IMR-90 (cell line): ENCODE measurements at regions not wholly inside any gene's neighbourhood (a gene's known extent, or its start where the extent isn't known, plus 50 kb on each side); places are given as distances from the start of the nearest gene placed in this dataset.

Experiments used
- ATAC-seq: fragments of 200-7000 bp; cut with Tn5 transposase; 2 replicates; pipeline ENCODE4 v1.9.1; 2020; ENCODE audit warnings: low read depth, mild to moderate bottlenecking, moderate library complexity
- BruUV-seq: library from RNA; stranded (reverse); fragments of 400-500 nt; replicated peaks from 2 replicates; lab custom pipeline; 2021; lab: Mats Ljungman, UMichigan
- CTCF ChIA-PET: fragments of 300-600 bp; formaldehyde crosslinking; extraction: SDS; loops from one replicate; lab custom pipeline; 2021; ENCODE audit warnings: antibody characterized with exemption; lab: Yijun Ruan, JAX
- POLR2A ChIA-PET: fragments of 300-600 bp; sonication (Branson Sonifier 250); formaldehyde crosslinking; loops from one replicate; lab custom pipeline; 2022; ENCODE audit warnings: antibody characterized with exemption; ENCODE audit not compliant: unreplicated experiment; lab: Charles Lee
- DNase-seq: peaks from one replicate; pipeline ENCODE4 v3.0.0; 2013
- H2AFZ ChIP-seq: replicated peaks from 2 replicates; pipeline ENCODE3; 2013; ENCODE audit warnings: low read length, mild to moderate bottlenecking; ENCODE audit not compliant: poor library complexity
- H2AK5ac ChIP-seq: 2 replicates; pipeline ENCODE4 v1.6.1; 2013; ENCODE audit warnings: low read depth, low read length, inconsistent platforms
- H2AK9ac ChIP-seq: replicated peaks from 2 replicates; pipeline ENCODE3; 2013; ENCODE audit warnings: mild to moderate bottlenecking, low read depth, low read length, moderate library complexity; ENCODE audit not compliant: poor library complexity
- H2BK120ac ChIP-seq: 2 replicates; pipeline ENCODE4 v1.6.1; 2013; ENCODE audit warnings: low read depth, low read length, inconsistent platforms
- H2BK15ac ChIP-seq: 3 replicates; pipeline ENCODE4 v1.6.1; 2013; ENCODE audit warnings: low read depth, low read length, inconsistent platforms
- H2BK20ac ChIP-seq: 2 replicates; pipeline ENCODE4 v1.6.1; 2013; ENCODE audit warnings: low read depth, mild to moderate bottlenecking, inconsistent platforms, low read length, moderate library complexity
- H2BK5ac ChIP-seq: 2 replicates; pipeline ENCODE4 v1.6.1; 2013; ENCODE audit warnings: mild to moderate bottlenecking, low read depth, low read length, inconsistent platforms; ENCODE audit not compliant: poor library complexity, severe bottlenecking
- H3K14ac ChIP-seq: replicated peaks from 2 replicates; pipeline ENCODE4 v1.6.1; 2013; ENCODE audit warnings: low read depth, low read length, inconsistent platforms
- H3K18ac ChIP-seq: 2 replicates; pipeline ENCODE4 v1.6.1; 2013; ENCODE audit warnings: low read depth, low read length, control low read depth
- H3K23ac ChIP-seq: 2 replicates; pipeline ENCODE4 v1.6.1; 2013; ENCODE audit warnings: low read depth, low read length, inconsistent platforms
- H3K27ac ChIP-seq: 2 replicates; pipeline ENCODE4 v1.5.1; 2013; ENCODE audit warnings: mild to moderate bottlenecking, control low read depth, low read length; ENCODE audit not compliant: insufficient read depth
- H3K27me3 ChIP-seq: 2 replicates; pipeline ENCODE4 v1.6.1; 2013; ENCODE audit warnings: low read length; ENCODE audit not compliant: control insufficient read depth, insufficient read depth
- H3K36me3 ChIP-seq: 2 replicates; pipeline ENCODE4 v1.6.1; 2013; ENCODE audit warnings: low read length, mixed read lengths; ENCODE audit not compliant: control insufficient read depth, insufficient read depth
- H3K4ac ChIP-seq: 2 replicates; pipeline ENCODE4 v1.6.1; 2013; ENCODE audit warnings: low read depth, low read length, inconsistent platforms
- H3K4me1 ChIP-seq: 2 replicates; pipeline ENCODE4 v1.6.1; 2013; ENCODE audit warnings: low read length, mixed read lengths; ENCODE audit not compliant: control insufficient read depth, insufficient read depth
- H3K4me2 ChIP-seq: 2 replicates; pipeline ENCODE4 v1.6.1; 2013; ENCODE audit warnings: low read depth, mild to moderate bottlenecking, control low read depth, low read length, moderate library complexity
- H3K4me3 ChIP-seq: 2 replicates; pipeline ENCODE4 v1.5.1; 2013; ENCODE audit warnings: low read depth, mild to moderate bottlenecking, control low read depth, low read length, moderate library complexity; ENCODE audit not compliant: insufficient read depth
- H3K56ac ChIP-seq: 2 replicates; pipeline ENCODE4 v1.6.1; 2013; ENCODE audit warnings: low read length, inconsistent platforms; ENCODE audit not compliant: insufficient read depth; ENCODE audit errors: extremely low read depth
- H3K79me1 ChIP-seq, 2 experiments: 2 replicates each; pipeline ENCODE4 v1.6.1; 2013; ENCODE audit warnings: low read length in 2 of 2, inconsistent platforms in 1 of 2, low read depth in 1 of 2
- H3K9ac ChIP-seq: 2 replicates; pipeline ENCODE4 v1.6.1; 2013; ENCODE audit warnings: low read depth, low read length, control low read depth
- H3K9me1 ChIP-seq: 2 replicates; pipeline ENCODE4 v1.6.1; 2013; ENCODE audit warnings: low read length, inconsistent platforms; ENCODE audit not compliant: insufficient read depth
- H3K9me3 ChIP-seq: 2 replicates; pipeline ENCODE4 v1.6.1; 2013; ENCODE audit warnings: low read length; ENCODE audit not compliant: control insufficient read depth, insufficient read depth
- H4K20me1 ChIP-seq: 2 replicates; pipeline ENCODE4 v1.6.1; 2013; ENCODE audit warnings: low read length, inconsistent platforms; ENCODE audit not compliant: insufficient read depth
- H4K5ac ChIP-seq: 2 replicates; pipeline ENCODE4 v1.6.1; 2013; ENCODE audit warnings: mild to moderate bottlenecking, low read depth, low read length, control low read depth
- H4K8ac ChIP-seq, 2 experiments: 2 replicates each; pipeline ENCODE4 v1.6.1; 2013; ENCODE audit warnings: low read depth in 2 of 2, low read length in 2 of 2, control low read depth in 1 of 2, inconsistent platforms in 1 of 2
- H4K91ac ChIP-seq: 2 replicates; pipeline ENCODE4 v1.6.1; 2013; ENCODE audit warnings: low read depth, low read length, inconsistent platforms; ENCODE audit not compliant: insufficient read depth
- BHLHE40 ChIP-seq: fragments of 150-350 bp; IDR thresholded peaks from 2 replicates; pipeline ENCODE4 v1.6.1; 2016; ENCODE audit warnings: mild to moderate bottlenecking, low read depth, low read length
- CEBPB ChIP-seq: IDR thresholded peaks from 2 replicates; pipeline ENCODE4 v1.6.1; 2012; ENCODE audit warnings: low read depth, low read length, improper control_type of control experiment
- CHD1 ChIP-seq: IDR thresholded peaks from 2 replicates; pipeline ENCODE4 v1.6.1; 2012; ENCODE audit warnings: low read depth, low read length, improper control_type of control experiment
- FOS ChIP-seq: fragments of 150-350 bp; IDR thresholded peaks from 2 replicates; pipeline ENCODE4 v1.6.1; 2016; ENCODE audit warnings: low read depth, low read length
- MAFK ChIP-seq: IDR thresholded peaks from 2 replicates; pipeline ENCODE4 v1.6.1; 2012; ENCODE audit warnings: low read depth, low read length, improper control_type of control experiment
- MAZ ChIP-seq: IDR thresholded peaks from 2 replicates; pipeline ENCODE4 v1.6.1; 2012; ENCODE audit warnings: low read depth, mild to moderate bottlenecking, low read length, improper control_type of control experiment, moderate library complexity, borderline replicate concordance
- MXI1 ChIP-seq: IDR thresholded peaks from 2 replicates; pipeline ENCODE4 v1.6.1; 2012; ENCODE audit warnings: low read depth, mild to moderate bottlenecking, low read length, moderate library complexity, borderline replicate concordance
- NFE2L2 ChIP-seq: fragments of 150-350 bp; IDR thresholded peaks from 2 replicates; pipeline ENCODE4 v1.6.1; 2016; ENCODE audit warnings: low read depth, mild to moderate bottlenecking, low read length
- POLR2A ChIP-seq: IDR thresholded peaks from 2 replicates; pipeline ENCODE4 v1.6.1; 2012; ENCODE audit warnings: mild to moderate bottlenecking, low read depth, low read length
- RAD21 ChIP-seq: IDR thresholded peaks from 2 replicates; pipeline ENCODE4 v1.6.1; 2012; ENCODE audit warnings: low read length, improper control_type of control experiment
- RCOR1 ChIP-seq: IDR thresholded peaks from 2 replicates; pipeline ENCODE4 v1.6.1; 2012; ENCODE audit warnings: mild to moderate bottlenecking, low read length, improper control_type of control experiment; ENCODE audit not compliant: insufficient replicate concordance
- RFX5 ChIP-seq: IDR thresholded peaks from 2 replicates; pipeline ENCODE4 v1.8.0; 2012; ENCODE audit warnings: low read depth, mild to moderate bottlenecking, low read length, moderate library complexity
- SMC3 ChIP-seq: fragments of 150-350 bp; IDR thresholded peaks from 2 replicates; pipeline ENCODE4 v1.6.1; 2016; ENCODE audit warnings: low read depth, mild to moderate bottlenecking, antibody characterized with exemption, low read length, moderate library complexity
- WGBS, 2 experiments: methylation state at CpG; one replicate each; pipeline versions ENCODE4 v1.1.5 to v1.1.7; 2013; ENCODE audit warnings: missing lambda C conversion rate in 2 of 2; ENCODE audit not compliant: insufficient read length in 1 of 2; ENCODE audit errors: extremely low coverage in 2 of 2; 5-methylcytosine and 5-hydroxymethylcytosine counted together
- dilution Hi-C: fragments of 300-500 bp; cut with HindIII; formaldehyde crosslinking; loops from one replicate; pipeline ENCODE4 v1.14.3; 2018; ENCODE audit warnings: low sequenced_read_pairs; ENCODE audit not compliant: unreplicated experiment
- in situ Hi-C: fragments of 300-500 bp; cut with MboI; formaldehyde crosslinking; loops from 3 replicates; pipeline ENCODE4 v1.14.3; 2019; ENCODE audit warnings: low sequenced_read_pairs, inconsistent platforms, mixed read lengths
- intact Hi-C: fragments of 100-400 bp; cut with micrococcal nuclease; formaldehyde crosslinking; loops from 2 replicates; pipeline ENCODE4 v1.10.0; 2022
- TF ChIP-seq, protein P1 (sequence below): fragments of 150-350 bp; IDR thresholded peaks from 2 replicates; pipeline ENCODE4 v1.6.1; 2017; ENCODE audit warnings: mild to moderate bottlenecking, antibody characterized with exemption, low read length, low read depth
- TF ChIP-seq, protein P2 (sequence below): conservative IDR thresholded peaks from 2 replicates; pipeline ENCODE4 v1.5.1; 2012; ENCODE audit warnings: mild to moderate bottlenecking, low read depth, low read length, improper control_type of control experiment
- TF ChIP-seq, protein P3 (sequence below): fragments of 150-350 bp; IDR thresholded peaks from 2 replicates; pipeline ENCODE4 v1.6.1; 2016; ENCODE audit warnings: low read depth, mild to moderate bottlenecking, low read length, moderate library complexity, borderline replicate concordance

DNA sequence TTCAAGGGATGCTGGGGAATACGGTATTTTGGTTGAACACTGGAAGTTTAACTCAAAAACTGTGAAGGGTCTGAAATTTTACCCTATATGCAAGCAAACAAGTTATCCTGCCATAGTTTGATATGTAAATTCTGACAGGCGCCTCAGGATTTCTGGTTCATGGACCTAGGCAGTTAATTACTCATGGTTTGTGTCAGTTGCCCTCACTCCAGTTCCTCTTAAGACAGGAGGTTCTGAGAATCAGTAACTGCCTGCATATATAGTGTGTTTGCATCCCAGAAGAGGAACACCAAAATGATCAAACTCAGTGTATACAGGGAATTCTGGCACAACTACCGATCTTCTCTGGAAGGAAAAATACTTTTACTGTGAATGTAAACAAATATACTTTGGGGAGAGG lies 360.4 kb upstream of the NWD2 start:
- no peak overlapping the region for H2BK15ac ChIP-seq
- peaks cover 2% of the 10 kb centered on the region; the same call in 1 of the 2 replicates for H3K9me3 ChIP-seq
- H3K18ac ChIP-seq = no peak overlapping the region
- no peak overlapping the region for H2BK5ac ChIP-seq
- no peak overlapping the region for H4K8ac ChIP-seq
- no peak overlapping the region for H2BK20ac ChIP-seq
- BruUV-seq = no TSS peak
- ATAC-seq (no peak), DNase-seq (no peak)
- H3K23ac ChIP-seq = no peak overlapping the region
- WGBS, 2 experiments = no CpG with 5 or more reads among the region's 3 CpGs
- intact Hi-C loops = no loop called here
- no peaks in the 10 kb centered on the region for H3K79me1 ChIP-seq
- H2AFZ ChIP-seq = no peak overlapping the region
- no peak overlapping the region for H2AK5ac ChIP-seq
- H3K4me3 ChIP-seq = no peak overlapping the region
- no peak overlapping the region for H3K4ac ChIP-seq
- in situ Hi-C loops = no loop called here
- no peak overlapping the region for H4K91ac ChIP-seq
- H2BK120ac ChIP-seq = no peak overlapping the region
- H3K27me3 ChIP-seq = no peaks in the 10 kb centered on the region
- no peak overlapping the region for H3K14ac ChIP-seq
- TF ChIP-seq CEBPB (no peak), FOS (no peak), NFE2L2 (no peak), CHD1 (no peak), RCOR1 (no peak), MXI1 (no peak), BHLHE40 (no peak), RAD21 (no peak), MAFK (no peak), RFX5 (no peak), POLR2A (no peak), SMC3 (no peak), MAZ (no peak)
- TF ChIP-seq, protein P1, sequence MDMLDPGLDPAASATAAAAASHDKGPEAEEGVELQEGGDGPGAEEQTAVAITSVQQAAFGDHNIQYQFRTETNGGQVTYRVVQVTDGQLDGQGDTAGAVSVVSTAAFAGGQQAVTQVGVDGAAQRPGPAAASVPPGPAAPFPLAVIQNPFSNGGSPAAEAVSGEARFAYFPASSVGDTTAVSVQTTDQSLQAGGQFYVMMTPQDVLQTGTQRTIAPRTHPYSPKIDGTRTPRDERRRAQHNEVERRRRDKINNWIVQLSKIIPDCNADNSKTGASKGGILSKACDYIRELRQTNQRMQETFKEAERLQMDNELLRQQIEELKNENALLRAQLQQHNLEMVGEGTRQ = no peak
- TF ChIP-seq, protein P2, sequence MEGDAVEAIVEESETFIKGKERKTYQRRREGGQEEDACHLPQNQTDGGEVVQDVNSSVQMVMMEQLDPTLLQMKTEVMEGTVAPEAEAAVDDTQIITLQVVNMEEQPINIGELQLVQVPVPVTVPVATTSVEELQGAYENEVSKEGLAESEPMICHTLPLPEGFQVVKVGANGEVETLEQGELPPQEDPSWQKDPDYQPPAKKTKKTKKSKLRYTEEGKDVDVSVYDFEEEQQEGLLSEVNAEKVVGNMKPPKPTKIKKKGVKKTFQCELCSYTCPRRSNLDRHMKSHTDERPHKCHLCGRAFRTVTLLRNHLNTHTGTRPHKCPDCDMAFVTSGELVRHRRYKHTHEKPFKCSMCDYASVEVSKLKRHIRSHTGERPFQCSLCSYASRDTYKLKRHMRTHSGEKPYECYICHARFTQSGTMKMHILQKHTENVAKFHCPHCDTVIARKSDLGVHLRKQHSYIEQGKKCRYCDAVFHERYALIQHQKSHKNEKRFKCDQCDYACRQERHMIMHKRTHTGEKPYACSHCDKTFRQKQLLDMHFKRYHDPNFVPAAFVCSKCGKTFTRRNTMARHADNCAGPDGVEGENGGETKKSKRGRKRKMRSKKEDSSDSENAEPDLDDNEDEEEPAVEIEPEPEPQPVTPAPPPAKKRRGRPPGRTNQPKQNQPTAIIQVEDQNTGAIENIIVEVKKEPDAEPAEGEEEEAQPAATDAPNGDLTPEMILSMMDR = no peak
- TF ChIP-seq, protein P3, sequence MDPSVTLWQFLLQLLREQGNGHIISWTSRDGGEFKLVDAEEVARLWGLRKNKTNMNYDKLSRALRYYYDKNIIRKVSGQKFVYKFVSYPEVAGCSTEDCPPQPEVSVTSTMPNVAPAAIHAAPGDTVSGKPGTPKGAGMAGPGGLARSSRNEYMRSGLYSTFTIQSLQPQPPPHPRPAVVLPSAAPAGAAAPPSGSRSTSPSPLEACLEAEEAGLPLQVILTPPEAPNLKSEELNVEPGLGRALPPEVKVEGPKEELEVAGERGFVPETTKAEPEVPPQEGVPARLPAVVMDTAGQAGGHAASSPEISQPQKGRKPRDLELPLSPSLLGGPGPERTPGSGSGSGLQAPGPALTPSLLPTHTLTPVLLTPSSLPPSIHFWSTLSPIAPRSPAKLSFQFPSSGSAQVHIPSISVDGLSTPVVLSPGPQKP = no peak
- no peak overlapping the region for H3K27ac ChIP-seq
- ChIA-PET CTCF (no interaction called here), POLR2A (no interaction called here)
- H3K56ac ChIP-seq = no peak overlapping the region
- no peaks in the 10 kb centered on the region for H3K9me1 ChIP-seq
- no peak overlapping the region for H3K9ac ChIP-seq
- dilution Hi-C loops = no loop called here
- no peaks in the 10 kb centered on the region for H3K4me1 ChIP-seq
- H2AK9ac ChIP-seq = no peak overlapping the region
- no peaks in the 10 kb centered on the region for H3K36me3 ChIP-seq
- H3K4me2 ChIP-seq = no peak overlapping the region
- no peak overlapping the region for H4K5ac ChIP-seq
- H4K20me1 ChIP-seq = no peaks in the 10 kb centered on the region
